Skin epidermis (tissue), 12 donors: ENCODE measurements at regions not wholly inside any gene's neighbourhood (a gene's known extent, or its start where the extent isn't known, plus 50 kb on each side); places are given as distances from the start of the nearest gene placed in this dataset.

Source experiments
- H3K27ac ChIP-seq, 21 experiments: fragments of 200-600 bp; sonication (generic) in 11 of 21; one replicate each; pipeline ENCODE4 v1.5.0; 2020; ENCODE audit warnings: mild to moderate bottlenecking in 3 of 21, inconsistent platforms in 2 of 21, moderate library complexity in 2 of 21
- H3K4me3 ChIP-seq, 7 experiments: fragments of 200-600 bp; sonication (generic) in 2 of 7; one replicate each; pipeline ENCODE4 v1.5.0; 2020; ENCODE audit warnings: inconsistent platforms in 2 of 7, mild to moderate bottlenecking in 2 of 7, moderate library complexity in 1 of 7

DNA sequence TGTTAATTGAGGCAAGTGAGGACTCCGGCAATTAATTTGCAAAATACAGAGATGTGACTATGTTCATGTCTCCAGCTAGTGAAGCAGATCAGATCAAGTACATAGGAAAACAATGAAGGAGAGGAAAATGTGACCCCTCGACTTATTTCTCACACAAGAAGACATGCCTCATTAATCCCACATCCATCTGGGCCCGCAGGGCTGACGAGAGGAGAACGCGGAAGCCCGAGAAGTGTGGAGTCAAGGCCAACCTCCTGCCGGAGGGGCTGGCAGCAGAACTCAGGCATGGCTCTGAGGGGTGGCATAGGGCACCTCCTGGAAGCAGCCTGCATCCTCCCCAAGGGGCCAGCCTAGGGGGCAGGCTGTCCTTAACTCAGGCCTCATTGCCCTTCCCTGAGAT lies 54.4 kb downstream of the ZNF503 start:
- H3K4me3 ChIP-seq = no peak overlapping the region
- H3K27ac ChIP-seq = no peak overlapping the region

- H3K4me3 ChIP-seq = no peak overlapping the region
- H3K27ac ChIP-seq = no peak overlapping the region
Observed at GRCh38 chr10:75345738-75346137, 55.8 kb downstream of the ZNF503 start.

DNA sequence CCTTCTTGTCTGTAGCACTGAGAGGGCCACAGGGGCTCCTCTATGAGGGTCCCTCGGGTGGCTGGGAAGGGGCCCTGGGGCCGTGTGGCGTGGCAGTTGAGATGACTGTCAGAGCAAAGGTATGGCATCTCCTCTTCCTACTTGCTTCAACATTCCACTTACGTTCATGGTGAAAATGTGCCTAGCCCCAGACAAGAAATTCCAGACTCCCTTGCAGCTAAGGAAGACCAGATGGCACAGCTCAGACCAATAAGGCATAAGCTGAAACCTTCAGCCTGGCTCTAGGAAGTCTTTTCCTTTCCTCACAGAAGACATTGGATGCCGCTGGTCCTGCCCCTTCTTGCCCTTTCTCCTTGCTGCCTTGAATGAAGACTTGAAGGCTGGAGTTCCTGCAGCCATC lies 57.4 kb downstream of the ZNF503 start:
- Histone ChIP-seq H3K4me3 (no peak overlapping the region), H3K27ac (no peak overlapping the region)

GRCh38 chr10:75342397-75342796 lies 59.2 kb downstream of the ZNF503 start:
- no peak overlapping the region for H3K4me3 ChIP-seq
- H3K27ac ChIP-seq = no peak overlapping the region

DNA sequence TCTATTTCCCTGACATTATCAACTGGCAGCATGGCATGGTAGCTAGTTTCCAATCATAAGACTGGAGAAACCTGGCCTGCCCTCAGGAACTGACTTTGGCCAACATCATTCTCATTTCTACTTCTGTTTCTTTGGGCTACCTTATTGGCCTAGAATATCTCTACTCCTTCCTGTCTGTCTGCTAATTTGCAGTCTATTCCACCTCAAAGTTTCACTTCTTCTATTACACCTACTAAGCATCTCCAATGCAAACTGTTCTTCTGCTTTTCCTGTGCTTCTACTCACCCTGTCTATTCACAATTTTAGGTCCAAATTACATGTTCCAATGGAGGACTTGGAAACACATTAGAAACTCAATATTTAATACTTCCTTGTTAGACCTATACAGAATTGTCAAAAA lies 65.6 kb downstream of the ZNF503 start:
- no peak overlapping the region for H3K27ac ChIP-seq
- H3K4me3 ChIP-seq = no peak overlapping the region

- no peak overlapping the region for H3K27ac ChIP-seq
- no peak overlapping the region for H3K4me3 ChIP-seq
Observed at GRCh38 chr10:75335191-75335590, 66.4 kb downstream of the ZNF503 start.

- Histone ChIP-seq H3K27ac (no peak overlapping the region), H3K4me3 (no peak overlapping the region)
Observed at GRCh38 chr10:75334720-75335119, 66.8 kb downstream of the ZNF503 start.

DNA sequence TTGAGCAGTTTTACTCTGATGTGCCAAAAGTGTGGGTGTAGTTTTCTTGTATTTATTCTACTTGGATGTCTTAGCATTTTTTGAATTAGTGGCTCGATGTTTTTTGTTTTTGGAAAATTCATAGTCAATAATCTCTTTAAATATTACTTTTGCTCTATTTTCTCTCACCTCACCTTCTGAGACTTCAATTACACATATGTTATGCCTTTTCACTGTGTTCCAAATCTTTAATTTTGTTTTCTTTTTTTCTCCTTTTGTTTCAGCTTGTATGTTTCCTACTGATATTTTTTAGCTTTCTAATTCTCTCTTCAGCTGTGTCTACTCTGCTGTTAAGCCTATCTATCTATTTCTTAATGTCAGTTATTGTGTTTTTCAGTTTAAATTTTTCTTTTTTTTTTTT lies 69.5 kb downstream of the ZNF503 start:
- H3K4me3 ChIP-seq = no peak overlapping the region
- H3K27ac ChIP-seq = no peak overlapping the region

- Histone ChIP-seq H3K4me3 (no peak overlapping the region), H3K27ac (no peak overlapping the region)
Observed at GRCh38 chr10:75331081-75331480, 70.5 kb downstream of the ZNF503 start.

- no peak overlapping the region for H3K4me3 ChIP-seq
- no peak overlapping the region for H3K27ac ChIP-seq
Observed at GRCh38 chr10:75329190-75329745, 72.3 kb downstream of the ZNF503 start.

DNA sequence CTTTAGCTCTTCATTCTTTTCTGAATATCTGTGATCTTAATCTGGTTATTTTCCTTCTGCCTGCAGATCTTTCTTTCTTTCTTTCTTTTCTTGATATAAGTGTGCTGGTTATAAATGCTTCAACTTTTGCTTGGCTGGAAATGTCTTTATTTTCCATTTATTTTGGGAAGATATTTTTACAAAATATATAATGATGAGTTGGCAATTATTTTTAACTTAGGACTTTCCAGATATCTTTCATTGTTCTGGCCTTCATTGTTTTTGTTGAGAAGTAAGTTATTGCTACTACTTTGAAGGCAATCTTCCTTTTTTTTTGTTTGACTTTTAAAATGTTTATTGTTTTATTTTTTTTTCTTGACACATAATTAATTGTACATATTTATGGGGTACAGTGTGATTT lies 75.3 kb downstream of the ZNF503 start:
- Histone ChIP-seq H3K27ac (no peak overlapping the region), H3K4me3 (no peak overlapping the region)

DNA sequence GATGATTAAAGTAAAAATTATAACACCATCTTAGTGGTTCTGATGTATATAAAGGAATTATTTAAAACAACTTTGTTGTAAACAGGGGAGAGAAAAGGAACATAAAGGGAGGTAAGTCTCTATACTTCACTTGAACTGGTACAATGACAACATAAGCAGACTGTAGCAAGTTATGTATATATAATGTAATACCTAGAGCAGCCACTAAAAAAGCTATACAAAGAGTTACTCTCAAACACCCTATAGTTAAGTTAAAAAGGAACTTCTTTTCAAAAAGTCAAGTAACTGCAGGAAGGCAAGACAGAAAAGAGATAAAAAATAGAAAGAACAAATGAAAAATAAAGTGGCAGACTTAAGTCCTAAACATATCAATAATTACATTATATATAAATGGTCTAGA lies 82.3 kb downstream of the ZNF503 start:
- no peak overlapping the region for H3K4me3 ChIP-seq

GRCh38 chr10:75314570-75314969 lies 78.8 kb upstream of the COMTD1 start:
- no peak overlapping the region for H3K4me3 ChIP-seq

More for the DNA sequence above, 82.3 kb downstream of the ZNF503 start:
- no peak overlapping the region for H3K27ac ChIP-seq

DNA sequence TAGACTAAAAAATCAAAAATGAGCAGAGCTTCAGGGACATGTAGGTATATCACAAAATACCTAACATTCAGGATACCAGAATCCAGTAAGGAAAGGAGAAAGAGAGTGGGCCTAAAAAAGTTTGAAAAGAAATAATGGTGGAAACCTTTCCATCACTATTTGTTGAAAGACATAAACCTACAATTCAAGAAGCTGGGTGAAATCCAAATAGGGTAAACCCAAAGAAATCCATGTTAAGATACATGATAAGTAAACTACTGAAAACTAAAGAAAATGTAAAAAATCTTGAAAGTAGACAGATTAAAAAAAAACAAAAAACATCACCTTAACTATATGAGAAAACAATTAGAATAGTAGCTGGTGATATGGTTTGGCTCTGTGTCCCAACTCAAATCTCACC lies 76.7 kb upstream of the COMTD1 start:
- H3K27ac ChIP-seq = no peak overlapping the region
- H3K4me3 ChIP-seq = no peak overlapping the region

More at GRCh38 chr10:75314570-75314969, 78.8 kb upstream of the COMTD1 start:
- no peak overlapping the region for H3K27ac ChIP-seq

- no peak overlapping the region for H3K4me3 ChIP-seq
- H3K27ac ChIP-seq = no peak overlapping the region
Observed at GRCh38 chr10:75305675-75306074, 69.9 kb upstream of the COMTD1 start.

DNA sequence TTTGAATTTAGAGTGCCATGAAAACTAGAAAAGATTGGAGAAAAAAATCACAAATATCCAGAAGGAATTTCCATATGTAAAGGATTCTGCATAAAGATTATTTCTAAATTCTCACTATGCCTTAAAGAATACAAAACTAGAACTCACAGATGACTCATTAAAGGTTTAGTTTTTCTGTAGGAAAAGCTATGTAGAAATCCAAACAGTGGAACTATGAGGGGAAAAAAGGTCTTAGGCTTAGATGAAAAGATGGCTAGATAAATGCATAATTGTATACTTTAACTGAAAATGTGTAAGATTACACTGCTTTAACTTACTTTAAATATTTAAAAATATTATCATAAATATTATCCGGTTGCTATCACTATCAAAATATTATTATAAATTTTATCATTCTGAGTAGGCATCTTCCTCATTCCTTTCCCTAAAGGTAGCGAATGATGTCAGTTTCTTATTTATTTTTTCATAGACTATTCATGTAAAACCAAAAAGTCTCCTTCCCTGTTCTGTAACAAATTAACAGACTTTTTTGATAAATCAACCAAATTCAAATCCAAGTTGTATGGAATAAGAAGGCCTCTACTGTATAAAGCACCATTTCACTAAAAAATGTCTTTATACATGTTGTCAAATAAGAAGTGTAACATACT lies 69.1 kb upstream of the COMTD1 start:
- Histone ChIP-seq H3K4me3 (no peak overlapping the region), H3K27ac (no peak overlapping the region)

- Histone ChIP-seq H3K4me3 (no peak overlapping the region), H3K27ac (no peak overlapping the region)
Observed at GRCh38 chr10:75304313-75304712, 68.6 kb upstream of the COMTD1 start.

DNA sequence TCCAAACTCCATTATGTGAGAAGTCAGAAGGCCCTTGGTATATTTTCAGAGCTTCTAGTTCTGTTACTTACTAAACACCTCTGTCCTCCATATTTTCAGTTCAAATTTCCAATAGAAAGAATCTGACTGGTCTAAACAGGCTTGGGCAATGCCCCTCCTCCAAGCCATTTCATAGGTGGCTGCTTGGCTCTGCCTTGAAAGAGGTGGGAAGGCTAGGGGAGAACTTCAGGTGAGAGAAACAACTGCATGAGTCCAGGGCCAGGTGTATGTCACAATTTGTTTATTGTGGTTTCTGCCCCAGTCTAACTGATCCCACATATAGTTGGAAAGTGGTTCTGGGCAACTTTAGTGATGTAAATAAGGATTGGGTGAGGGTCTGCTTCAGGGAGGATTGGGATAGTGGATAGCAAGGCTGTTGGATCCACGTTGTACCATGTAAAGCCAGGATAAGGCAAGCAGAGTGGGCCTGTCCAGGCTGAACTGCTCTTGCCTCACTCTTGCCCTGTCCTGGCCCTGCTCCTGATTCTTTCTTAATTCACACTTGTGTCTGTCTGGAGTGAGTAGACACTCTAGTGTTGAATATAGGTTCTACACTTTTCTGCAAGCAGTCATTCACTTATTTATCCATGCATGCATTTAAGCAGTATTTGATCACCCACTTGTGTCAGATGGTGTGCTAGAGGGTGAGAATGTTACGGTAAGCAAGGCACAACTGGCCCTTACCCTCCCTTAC lies 67.5 kb upstream of the COMTD1 start:
- Histone ChIP-seq H3K27ac (no peak overlapping the region), H3K4me3 (no peak overlapping the region)

GRCh38 chr10:75302029-75302428 lies 66.3 kb upstream of the COMTD1 start:
- Histone ChIP-seq H3K27ac (no peak overlapping the region), H3K4me3 (no peak overlapping the region)

GRCh38 chr10:75297021-75297599 lies 61.4 kb upstream of the COMTD1 start:
- Histone ChIP-seq H3K27ac (peak overlapping the region in 4 of 21 experiments; percentile 47 to 97 (median 88)), H3K4me3 (no peak overlapping the region)
